Neural progenitor cell (in vitro differentiated cells): ENCODE measurements at regions not wholly inside any gene's neighbourhood (a gene's known extent, or its start where the extent isn't known, plus 50 kb on each side); places are given as distances from the start of the nearest gene placed in this dataset.

Source experiments
- DNase-seq: peaks from one replicate; pipeline ENCODE4 v3.0.0-alpha.2; 2016; ENCODE audit warnings: low spot score
- H2AFZ ChIP-seq: fragments of 200-600 bp; sonication (generic); replicated peaks from 2 replicates; pipeline ENCODE4 v1.6.1; 2016; ENCODE audit warnings: antibody characterized with exemption
- H3F3A ChIP-seq: fragments of 200-600 bp; sonication (generic); 2 replicates; pipeline ENCODE4 v1.6.1; 2016; ENCODE audit warnings: antibody characterized with exemption, low read depth
- H3K27ac ChIP-seq: fragments of 200-600 bp; sonication (generic); 2 replicates; pipeline ENCODE4 v1.5.1; 2016; ENCODE audit warnings: mild to moderate bottlenecking
- H3K27me3 ChIP-seq: fragments of 200-600 bp; sonication (generic); 2 replicates; pipeline ENCODE4 v1.6.1; 2016; ENCODE audit warnings: mild to moderate bottlenecking, moderate library complexity
- H3K36me3 ChIP-seq: fragments of 200-600 bp; sonication (generic); 2 replicates; pipeline ENCODE4 v1.5.1; 2016
- H3K4me1 ChIP-seq: fragments of 200-600 bp; sonication (generic); 2 replicates; pipeline ENCODE4 v1.6.1; 2016; ENCODE audit warnings: mixed run types
- H3K4me2 ChIP-seq: fragments of 200-600 bp; sonication (generic); 2 replicates; pipeline ENCODE4 v1.6.1; 2016
- H3K4me3 ChIP-seq: fragments of 200-600 bp; sonication (generic); 2 replicates; pipeline ENCODE4 v1.5.1; 2016
- H3K79me2 ChIP-seq: fragments of 200-600 bp; sonication (generic); 2 replicates; pipeline ENCODE4 v1.6.1; 2016; ENCODE audit warnings: low read depth
- H3K9ac ChIP-seq: fragments of 200-600 bp; sonication (generic); 2 replicates; pipeline ENCODE4 v1.6.1; 2016
- H3K9me3 ChIP-seq: fragments of 200-600 bp; sonication (generic); 2 replicates; pipeline ENCODE4 v1.5.1; 2016; ENCODE audit warnings: low read depth
- H4K20me1 ChIP-seq: fragments of 200-600 bp; sonication (generic); 2 replicates; pipeline ENCODE4 v1.6.1; 2016; ENCODE audit warnings: low read depth
- H3K27ac Mint-ChIP-seq: 3 replicates; pipeline ENCODE4 v1.8.0; 2021; ENCODE audit warnings: mixed read lengths
- H3K27me3 Mint-ChIP-seq: 2 replicates; pipeline ENCODE4 v1.8.0; 2022; ENCODE audit warnings: low read depth, mild to moderate bottlenecking, inconsistent platforms, moderate library complexity, mixed read lengths; ENCODE audit not compliant: insufficient read depth
- H3K36me3 Mint-ChIP-seq: 3 replicates; pipeline ENCODE4 v1.8.0; 2021; ENCODE audit warnings: mixed read lengths
- H3K4me1 Mint-ChIP-seq: 3 replicates; pipeline ENCODE4 v1.8.0; 2021; ENCODE audit warnings: mixed read lengths
- H3K4me3 Mint-ChIP-seq: 3 replicates; pipeline ENCODE4 v1.8.0; 2021; ENCODE audit warnings: mild to moderate bottlenecking, moderate library complexity, mixed read lengths
- H3K9me3 Mint-ChIP-seq: 3 replicates; pipeline ENCODE4 v1.8.0; 2020; ENCODE audit warnings: mixed read lengths
- CTCF ChIP-seq: fragments of 200-600 bp; sonication (generic); IDR thresholded peaks from 2 replicates; pipeline ENCODE4 v1.5.1; 2017; ENCODE audit warnings: antibody characterized with exemption, mild to moderate bottlenecking
- EZH2 ChIP-seq: fragments of 200-600 bp; sonication (generic); IDR thresholded peaks from 2 replicates; pipeline ENCODE4 v1.6.1; 2017; ENCODE audit warnings: antibody characterized with exemption, mild to moderate bottlenecking, moderate library complexity
- EZH2phosphoT487 ChIP-seq: fragments of 200-600 bp; sonication (generic); IDR thresholded peaks from 2 replicates; pipeline ENCODE4 v1.6.1; 2017; ENCODE audit warnings: antibody characterized with exemption

GRCh38 chr6:14676977-14677781 lies 559.6 kb downstream of the CD83 start:
- TF ChIP-seq CTCF, result no peak
- no peak for TF ChIP-seq EZH2
- no peak for TF ChIP-seq EZH2phosphoT487
- Histone ChIP-seq H2AFZ (no peak overlapping the region), H3K36me3 (no peaks in the 10 kb centered on the region), H3K27me3 (no peaks in the 10 kb centered on the region), H3K4me2 (no peak overlapping the region), H3F3A (no peaks in the 10 kb centered on the region), H3K9ac (no peak overlapping the region), H3K9me3 (no peaks in the 10 kb centered on the region), H3K4me1 (peaks cover 6% of the 10 kb centered on the region), H4K20me1 (no peaks in the 10 kb centered on the region), H3K27ac (no peak overlapping the region), H3K4me3 (no peak overlapping the region), H3K79me2 (no peaks in the 10 kb centered on the region)
- Mint-ChIP-seq H3K36me3 (no peaks in the 10 kb centered on the region), H3K27me3 (peaks cover 6% of the 10 kb centered on the region), H3K9me3 (peaks cover 1% of the 10 kb centered on the region), H3K27ac (no peak overlapping the region), H3K4me1 (no peaks in the 10 kb centered on the region), H3K4me3 (no peak overlapping the region)
- DNase-seq, result no peak

GRCh38 chr6:14681699-14682487 lies 564.0 kb upstream of the JARID2 start:
- DNase-seq, result no peak
- H3F3A ChIP-seq, result no peaks in the 10 kb centered on the region
- H3K36me3 ChIP-seq, result no peaks in the 10 kb centered on the region
- no peak overlapping the region for H3K4me3 ChIP-seq
- H3K27me3 Mint-ChIP-seq, result peaks cover 4% of the 10 kb centered on the region
- H3K9me3 Mint-ChIP-seq, result peaks cover 7% of the 10 kb centered on the region
- no peaks in the 10 kb centered on the region for H3K79me2 ChIP-seq
- peaks cover 24% of the 10 kb centered on the region for H3K4me1 Mint-ChIP-seq
- peaks cover 21% of the 10 kb centered on the region for H3K4me1 ChIP-seq
- H3K9me3 ChIP-seq, result no peaks in the 10 kb centered on the region
- no peaks in the 10 kb centered on the region for H3K36me3 Mint-ChIP-seq
- H3K27ac ChIP-seq, result no peak overlapping the region
- H3K27me3 ChIP-seq, result no peaks in the 10 kb centered on the region
- no peak overlapping the region for H3K27ac Mint-ChIP-seq
- no peak for TF ChIP-seq EZH2
- TF ChIP-seq EZH2phosphoT487, result no peak
- no peak for TF ChIP-seq CTCF
- H3K4me2 ChIP-seq, result no peak overlapping the region
- no peak overlapping the region for H2AFZ ChIP-seq
- no peak overlapping the region for H3K4me3 Mint-ChIP-seq
- H4K20me1 ChIP-seq, result no peaks in the 10 kb centered on the region
- H3K9ac ChIP-seq, result no peak overlapping the region

- Mint-ChIP-seq H3K36me3 (no peaks in the 10 kb centered on the region), H3K4me1 (peaks cover 25% of the 10 kb centered on the region), H3K27ac (no peak overlapping the region), H3K9me3 (peaks cover 7% of the 10 kb centered on the region), H3K27me3 (peaks cover 3% of the 10 kb centered on the region), H3K4me3 (no peak overlapping the region)
- Histone ChIP-seq H3K9ac (no peak overlapping the region), H4K20me1 (no peaks in the 10 kb centered on the region), H3K27me3 (no peaks in the 10 kb centered on the region), H3K4me2 (no peak overlapping the region), H3K4me1 (peaks cover 14% of the 10 kb centered on the region), H3K36me3 (no peaks in the 10 kb centered on the region), H3K9me3 (no peaks in the 10 kb centered on the region), H3K4me3 (no peak overlapping the region), H3K79me2 (no peaks in the 10 kb centered on the region), H3F3A (no peaks in the 10 kb centered on the region), H3K27ac (no peak overlapping the region), H2AFZ (no peak overlapping the region)
- TF ChIP-seq EZH2, result no peak
- no peak for TF ChIP-seq CTCF
- TF ChIP-seq EZH2phosphoT487, result no peak
- DNase-seq, result no peak
Measured at GRCh38 chr6:14682812-14683211, 563.1 kb upstream of the JARID2 start.
